HG03521 (cell line): ENCODE measurements at regions not wholly inside any gene's neighbourhood (a gene's known extent, or its start where the extent isn't known, plus 50 kb on each side); places are given as distances from the start of the nearest gene placed in this dataset.
A peak's percentile ranks its signal among the peaks of the same experiment; 100 is the strongest.
"Not testable (repeated sequence)": the region's sequence is repeated elsewhere in the genome, so short reads cannot be mapped to it uniquely, and the experiment has no call there.

Experiments
- ATAC-seq: cut with Tn5 transposase; IDR thresholded peaks from one replicate; pipeline ENCODE4 v1.9.1; 2021; ENCODE audit warnings: mild to moderate bottlenecking, moderate library complexity; ENCODE audit not compliant: unreplicated experiment

GRCh38 chr5:96177303-96177869 is 215.7 kb upstream of the ELL2 start:
- peak; percentile 74 for ATAC-seq

- ATAC-seq = no peak
Observed at GRCh38 chr5:96176022-96176421, 214.4 kb upstream of the ELL2 start.

GRCh38 chr5:96175090-96175489 is 213.4 kb upstream of the ELL2 start:
- ATAC-seq = peak; percentile 53

- no peak for ATAC-seq
Observed at GRCh38 chr5:96173366-96173765, 211.7 kb upstream of the ELL2 start.

GRCh38 chr5:96172436-96172835 is 210.8 kb upstream of the ELL2 start:
- no peak for ATAC-seq

- ATAC-seq = not testable (repeated sequence)
Observed at GRCh38 chr5:96171973-96172372, 210.3 kb upstream of the ELL2 start.

DNA sequence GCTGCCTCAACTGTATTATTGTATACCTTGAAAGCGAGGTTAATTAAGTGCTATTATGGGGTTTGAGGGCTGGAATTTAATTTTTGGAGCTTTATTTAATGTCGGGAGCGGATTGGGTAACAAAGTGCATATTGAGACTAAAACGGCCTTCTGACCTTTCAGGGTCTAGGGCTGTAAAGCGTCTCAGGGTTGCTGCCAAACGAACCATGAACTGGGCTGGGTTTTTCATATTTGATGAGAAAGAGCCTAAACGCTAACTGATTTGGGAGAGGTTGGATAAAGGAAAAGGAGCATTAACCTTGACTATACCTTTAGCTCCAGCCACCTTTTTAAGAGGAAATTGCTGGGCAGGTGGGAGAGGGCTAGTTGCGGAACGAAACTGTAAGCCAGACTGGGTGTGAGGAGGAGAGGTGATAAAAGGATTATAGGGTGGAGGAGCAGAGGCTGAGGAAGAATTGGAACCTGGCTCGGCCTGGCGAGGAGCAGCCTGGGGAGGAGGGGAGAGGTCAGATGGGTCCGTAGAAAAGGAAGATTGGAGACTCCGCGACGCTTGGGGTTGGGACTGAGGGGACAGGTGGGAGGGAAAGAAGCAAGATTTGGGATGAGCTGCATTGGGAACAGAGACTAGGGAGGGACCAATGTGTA is 209.0 kb upstream of the ELL2 start:
- ATAC-seq = not testable (repeated sequence)

GRCh38 chr5:96168833-96169232 is 207.2 kb upstream of the ELL2 start:
- not testable (repeated sequence) for ATAC-seq

DNA sequence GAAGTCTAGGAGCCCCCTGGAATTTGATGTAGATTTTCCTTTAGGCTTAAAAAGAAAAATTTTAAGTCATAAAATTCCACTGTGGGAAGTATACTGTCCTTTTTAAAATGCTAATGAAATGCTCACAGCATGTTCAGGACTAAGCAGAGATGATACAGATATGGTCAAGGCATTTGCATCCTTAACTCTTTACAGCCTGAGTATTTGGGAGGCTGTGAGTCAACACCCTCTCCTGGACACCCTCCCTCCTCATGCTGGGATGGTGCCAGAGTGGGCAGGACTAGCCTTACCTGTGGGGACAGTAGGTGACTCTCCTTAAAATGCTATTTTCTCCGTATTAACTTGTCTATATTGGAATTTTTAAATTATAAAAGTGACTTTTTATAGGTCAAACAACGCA is 197.4 kb upstream of the ELL2 start:
- no peak for ATAC-seq

GRCh38 chr5:96157841-96158291 is 196.2 kb upstream of the ELL2 start:
- no peak for ATAC-seq

DNA sequence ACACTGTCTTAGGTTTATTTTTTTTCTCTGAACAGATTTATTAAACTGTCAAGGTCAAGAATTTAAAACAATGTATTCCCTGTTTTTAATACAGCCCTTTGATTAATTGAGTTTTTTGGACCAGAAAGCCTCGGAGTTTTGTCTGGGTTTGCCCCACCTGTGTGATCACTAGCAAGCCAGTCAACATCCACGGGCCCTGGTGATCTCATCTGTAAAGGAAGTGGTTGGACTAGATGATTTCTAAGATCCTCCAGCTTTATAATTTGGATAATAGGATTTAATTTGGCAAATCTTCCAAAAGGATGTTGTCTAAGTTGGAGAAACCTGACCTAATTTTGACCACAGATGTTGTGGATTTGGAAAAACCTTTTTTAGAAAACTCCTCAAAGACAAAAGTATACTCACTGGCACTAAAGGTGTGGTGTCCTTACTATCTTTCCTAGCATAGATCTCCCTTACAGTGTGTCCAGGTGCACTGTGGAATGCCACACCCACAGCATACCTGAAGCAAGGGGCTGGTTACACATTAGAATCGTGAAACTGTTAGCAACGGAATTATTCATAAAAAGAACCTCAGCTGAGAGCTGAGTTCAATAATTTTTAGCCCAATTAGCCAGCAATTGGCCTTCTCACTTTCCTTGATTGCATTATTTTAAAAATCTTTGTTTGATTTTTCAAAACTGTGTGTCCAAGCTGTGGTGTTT is 195.6 kb upstream of the ELL2 start:
- ATAC-seq = no peak

DNA sequence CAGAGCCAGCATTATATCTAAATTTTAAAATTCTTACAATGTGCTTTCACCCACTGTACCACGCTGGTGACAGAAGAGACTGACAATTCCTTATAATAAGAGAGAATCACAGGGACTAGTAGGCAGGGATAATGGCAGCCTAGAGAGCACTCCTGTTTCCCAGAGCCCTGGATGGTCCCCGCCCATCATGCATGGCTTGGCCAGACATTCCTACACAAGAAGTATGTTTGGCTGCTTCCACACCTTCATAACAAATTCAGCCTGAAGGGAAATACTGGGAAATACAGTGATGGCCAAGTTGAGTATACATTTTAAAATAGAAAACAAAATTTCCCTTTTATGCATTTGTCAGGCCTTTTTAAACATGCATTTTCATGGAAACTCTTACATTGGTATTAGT is 193.5 kb upstream of the ELL2 start:
- no peak for ATAC-seq

- ATAC-seq = no peak
Observed at GRCh38 chr5:96151891-96152290, 190.2 kb upstream of the ELL2 start.

- ATAC-seq = no peak
Observed at GRCh38 chr5:96150007-96150406, 188.4 kb upstream of the ELL2 start.

DNA sequence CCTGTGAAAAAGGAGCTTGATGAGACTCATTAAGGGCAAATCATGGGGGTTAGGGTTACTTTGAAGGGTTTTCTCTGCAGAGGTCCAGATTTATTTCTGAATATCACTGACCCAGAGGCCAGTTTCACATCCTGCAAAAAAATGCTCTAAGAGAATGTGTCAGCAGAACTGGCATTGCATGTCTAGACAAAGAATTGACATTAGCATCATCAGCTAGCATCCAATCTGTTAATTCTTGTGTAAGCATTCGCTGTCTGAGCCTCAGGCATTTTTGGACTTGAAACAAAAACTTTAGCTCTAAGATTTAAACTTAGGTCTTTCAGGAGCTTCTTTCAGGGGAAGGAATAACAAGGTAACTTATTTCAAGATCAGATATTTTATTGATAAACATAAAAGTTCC is 187.9 kb upstream of the ELL2 start:
- no peak for ATAC-seq

DNA sequence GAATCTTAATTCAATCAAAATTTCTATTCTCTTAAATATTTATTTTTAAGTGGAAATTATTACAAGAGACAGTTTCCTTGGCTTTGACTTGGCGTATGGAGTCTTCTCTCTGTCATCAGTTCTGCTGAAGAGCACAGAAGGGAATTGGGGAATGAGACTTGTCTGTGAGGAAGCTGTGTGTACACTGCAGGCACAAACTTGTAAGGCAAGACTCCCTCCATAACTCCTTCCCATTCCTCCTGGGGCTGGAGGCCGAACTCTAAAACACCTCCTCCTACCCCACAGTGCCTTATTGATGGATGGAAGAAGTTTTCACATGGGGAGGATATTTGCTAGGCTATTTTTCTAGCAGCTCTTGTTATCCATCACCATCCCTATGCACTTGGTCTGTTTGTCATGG is 187.4 kb upstream of the ELL2 start:
- ATAC-seq = no peak

GRCh38 chr5:96148376-96148775 is 186.7 kb upstream of the ELL2 start:
- ATAC-seq = no peak

DNA sequence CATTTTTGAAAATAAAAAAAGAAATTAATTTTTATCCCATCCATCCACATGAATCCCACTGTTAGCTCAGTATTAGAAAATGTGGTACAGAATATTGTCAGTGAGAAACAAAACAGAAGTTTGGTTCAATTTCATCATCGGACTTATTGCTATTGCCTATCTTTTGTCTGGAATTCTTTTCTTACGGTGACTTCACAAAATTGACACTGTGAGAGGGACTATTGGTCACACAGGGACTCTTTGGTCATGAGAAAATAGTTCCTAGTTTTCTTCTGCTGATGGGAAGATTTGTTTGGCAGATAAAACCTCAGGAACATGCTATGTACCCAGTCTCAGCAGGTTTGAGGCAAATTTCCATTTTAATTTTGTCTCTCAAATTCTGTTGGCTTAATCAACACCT is 186.2 kb upstream of the ELL2 start:
- ATAC-seq = no peak

DNA sequence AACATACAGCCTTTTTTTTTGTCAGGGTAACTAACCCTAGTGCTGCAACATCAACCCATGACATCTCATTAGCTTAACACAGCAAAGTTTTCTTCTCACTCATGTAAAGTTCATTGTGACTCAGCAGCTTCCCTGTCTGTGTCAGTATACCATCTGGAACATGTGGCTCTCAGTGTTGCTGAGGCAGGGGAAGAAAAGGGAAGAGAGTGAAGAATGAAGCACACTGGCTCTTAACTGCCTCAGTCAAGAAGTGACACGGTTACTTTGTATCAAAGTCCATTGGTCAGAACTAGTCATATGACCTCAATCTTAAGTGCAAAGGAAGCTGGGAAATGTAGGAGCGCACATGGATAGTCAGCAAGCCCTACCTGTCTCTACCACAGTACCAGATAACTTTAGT is 185.0 kb upstream of the ELL2 start:
- no peak for ATAC-seq

- ATAC-seq = no peak
Observed at GRCh38 chr5:96144289-96144688, 182.6 kb upstream of the ELL2 start.

GRCh38 chr5:96143450-96143849 is 181.8 kb upstream of the ELL2 start:
- no peak for ATAC-seq

DNA sequence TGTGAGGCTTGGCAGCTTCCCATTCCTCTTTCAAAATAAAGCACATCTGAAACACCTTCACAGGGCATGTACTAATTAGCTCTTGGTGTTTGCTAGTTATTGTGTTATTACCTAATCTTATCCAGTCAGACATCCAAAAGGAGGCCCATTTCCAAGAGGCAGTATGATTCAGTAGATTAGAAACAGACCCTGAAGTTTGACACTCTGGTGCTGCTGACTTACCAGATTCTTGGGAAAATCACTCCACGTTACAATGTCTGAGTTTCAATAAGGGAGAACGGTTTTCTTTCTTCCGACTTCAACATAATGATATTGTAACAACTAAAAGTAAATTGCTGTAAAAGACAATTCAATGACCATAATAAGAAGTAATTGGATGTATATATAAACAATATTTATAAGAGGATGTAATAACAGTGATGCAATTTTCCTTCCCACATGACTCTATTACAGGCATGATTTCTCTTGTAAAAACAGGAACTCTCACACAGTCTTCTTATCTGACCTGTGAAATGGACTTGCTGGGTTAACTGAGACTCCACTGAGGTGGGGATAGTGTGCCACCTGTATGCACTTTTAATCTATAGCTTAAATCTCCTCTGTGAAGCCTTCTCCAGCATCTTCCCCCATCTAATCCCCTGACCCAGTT is 181.3 kb upstream of the ELL2 start:
- no peak for ATAC-seq
